B cell (primary cell): ENCODE measurements at regions not wholly inside any gene's neighbourhood (a gene's known extent, or its start where the extent isn't known, plus 50 kb on each side); places are given as distances from the start of the nearest gene placed in this dataset.

Experiments
- ATAC-seq: fragments of 200-7000 bp; cut with Tn5 transposase; one replicate; pipeline ENCODE4 v1.10.0; 2021; ENCODE audit warnings: low read depth, mild to moderate bottlenecking, moderate number of reproducible peaks, moderate library complexity
- CTCF ChIA-PET: fragments of 350-600 bp; sonication (Branson Sonifier 250); formaldehyde crosslinking; loops from one replicate; lab custom pipeline; 2021; ENCODE audit warnings: antibody characterized with exemption, inconsistent platforms; lab: Charles Lee
- POLR2A ChIA-PET: fragments of 350-600 bp; sonication (Branson Sonifier 250); formaldehyde crosslinking; loops from one replicate; lab custom pipeline; 2021; ENCODE audit warnings: antibody characterized with exemption; lab: Charles Lee
- DNase-seq: peaks from one replicate; pipeline ENCODE4 v3.0.0; 2013
- H2AFZ ChIP-seq: 2 replicates; pipeline ENCODE4 v1.6.1; 2012; ENCODE audit warnings: mild to moderate bottlenecking, low read depth, low read length; ENCODE audit not compliant: insufficient read depth, poor library complexity, severe bottlenecking
- H3K27ac ChIP-seq, 2 donors: 1 replicate in 1 of 2; 2 replicates in 1 of 2; pipeline ENCODE4 v1.5.1; 2012 to 2013; ENCODE audit warnings: low read length in 2 of 2, mild to moderate bottlenecking in 2 of 2, moderate library complexity in 1 of 2
- H3K27me3 ChIP-seq, 4 experiments: fragments of 200-600 bp in 1 of 4; sonication (generic) in 1 of 4; replicated peaks in 1 of 4; 1 replicate in 2 of 4; 2 replicates in 2 of 4; pipeline versions ENCODE4 v1.6.1 to v1.7.0; 2013 to 2016; ENCODE audit warnings: low read length in 3 of 4, mild to moderate bottlenecking in 2 of 4, mixed read lengths in 1 of 4, moderate library complexity in 1 of 4; ENCODE audit not compliant: insufficient read depth in 4 of 4, control insufficient read depth in 3 of 4; ENCODE audit errors: control extremely low read depth in 1 of 4
- H3K36me3 ChIP-seq, 2 experiments: replicated peaks in 1 of 2; 1 replicate in 1 of 2; 2 replicates in 1 of 2; pipeline versions ENCODE4 v1.6.1 to v1.7.1; 2013; ENCODE audit warnings: low read length in 1 of 2; ENCODE audit not compliant: insufficient read depth in 2 of 2, control insufficient read depth in 1 of 2; ENCODE audit errors: control extremely low read depth in 1 of 2, extremely low read depth in 1 of 2
- H3K4me1 ChIP-seq, 2 donors: fragments of 200-600 bp in 1 of 2; sonication (generic) in 1 of 2; 1 replicate in 1 of 2; 2 replicates in 1 of 2; pipeline versions ENCODE4 v1.5.1 to v1.6.1; 2013 to 2017; ENCODE audit warnings: low read length in 2 of 2; ENCODE audit not compliant: control insufficient read depth in 2 of 2, insufficient read depth in 2 of 2
- H3K4me2 ChIP-seq: replicated peaks from 2 replicates; pipeline ENCODE3; 2012; ENCODE audit warnings: mild to moderate bottlenecking, low read depth, low read length; ENCODE audit not compliant: poor library complexity, severe bottlenecking
- H3K4me3 ChIP-seq, 5 experiments: fragments of 200-600 bp in 1 of 5; sonication (generic) in 1 of 5; 1 replicate in 3 of 5; 2 replicates in 2 of 5; pipeline versions ENCODE4 v1.5.1 to v1.7.0; 2011 to 2016; ENCODE audit warnings: low read length in 4 of 5, mild to moderate bottlenecking in 4 of 5, low read depth in 2 of 5, control low read depth in 1 of 5, moderate library complexity in 1 of 5; ENCODE audit not compliant: insufficient read depth in 1 of 5; ENCODE audit errors: control extremely low read depth in 1 of 5, extremely low read depth in 1 of 5
- H3K79me2 ChIP-seq: fragments of 200-600 bp; sonication (generic); one replicate; pipeline ENCODE4 v1.6.0; 2016; ENCODE audit warnings: low read length; ENCODE audit not compliant: control insufficient read depth, insufficient read depth
- H3K9ac ChIP-seq: fragments of 200-600 bp; sonication (generic); 2 replicates; pipeline ENCODE4 v1.6.1; 2017; ENCODE audit warnings: mild to moderate bottlenecking, low read length, moderate library complexity
- H3K9me3 ChIP-seq, 3 donors: one replicate each; pipeline versions ENCODE4 v1.6.1 to v1.7.1; 2013; ENCODE audit warnings: low read length in 2 of 3; ENCODE audit not compliant: control insufficient read depth in 2 of 3, insufficient read depth in 1 of 3; ENCODE audit errors: control extremely low read depth in 1 of 3
- H4K20me1 ChIP-seq: 2 replicates; pipeline ENCODE4 v1.6.0; 2012; ENCODE audit warnings: mild to moderate bottlenecking, low read length; ENCODE audit not compliant: insufficient read depth, control insufficient read depth, poor library complexity, severe bottlenecking
- H3K27ac Mint-ChIP-seq: one replicate; pipeline ENCODE4 v1.8.0; 2021; ENCODE audit warnings: mixed read lengths
- H3K27me3 Mint-ChIP-seq: one replicate; pipeline ENCODE4 v1.8.0; 2021; ENCODE audit warnings: mixed read lengths
- H3K4me1 Mint-ChIP-seq: one replicate; pipeline ENCODE4 v1.8.0; 2021; ENCODE audit warnings: mixed read lengths
- H3K4me3 Mint-ChIP-seq: one replicate; pipeline ENCODE4 v1.8.0; 2021; ENCODE audit warnings: mixed read lengths
- H3K9me3 Mint-ChIP-seq: one replicate; pipeline ENCODE4 v1.8.0; 2022; ENCODE audit warnings: mixed read lengths; ENCODE audit not compliant: insufficient read depth
- CTCF ChIP-seq: fragments of 200-600 bp; IDR thresholded peaks from one replicate; pipeline ENCODE4 v1.8.0; 2022; ENCODE audit warnings: antibody characterized with exemption, mild to moderate bottlenecking
- EZH2 ChIP-seq: IDR thresholded peaks from 2 replicates; pipeline ENCODE4 v1.6.1; 2012; ENCODE audit warnings: borderline replicate concordance, low read depth, mild to moderate bottlenecking, moderate library complexity, low read length; ENCODE audit not compliant: insufficient read depth, poor library complexity, severe bottlenecking
- WGBS: methylation state at CpG from one replicate; pipeline ENCODE4 v1.1.5; 2013; ENCODE audit warnings: missing lambda C conversion rate; ENCODE audit not compliant: insufficient coverage; 5-methylcytosine and 5-hydroxymethylcytosine counted together
- intact Hi-C: fragments of 100-400 bp; cut with micrococcal nuclease; formaldehyde crosslinking; loops from one replicate; pipeline ENCODE4 v1.10.0; 2022

- WGBS, result no CpG with 5 or more reads among the region's 1 CpG
- peaks cover 2% of the 10 kb centered on the region for H3K4me1 Mint-ChIP-seq
- no peaks in the 10 kb centered on the region for H3K27me3 Mint-ChIP-seq
- no peaks in the 10 kb centered on the region for H3K79me2 ChIP-seq
- no peaks in the 10 kb centered on the region for H4K20me1 ChIP-seq
- H3K9me3 ChIP-seq, result no peaks in the 10 kb centered on the region
- H3K4me3 ChIP-seq, result no peak overlapping the region
- H3K9ac ChIP-seq, result no peak overlapping the region
- intact Hi-C loops, result no loop called here
- no peaks in the 10 kb centered on the region for H3K4me1 ChIP-seq
- H3K36me3 ChIP-seq, result no peaks in the 10 kb centered on the region
- no peak overlapping the region for H3K27ac Mint-ChIP-seq
- H2AFZ ChIP-seq, result no peak overlapping the region
- DNase-seq (no peak), ATAC-seq (no peak)
- H3K4me3 Mint-ChIP-seq, result no peak overlapping the region
- TF ChIP-seq EZH2 (no peak), CTCF (no peak)
- CTCF ChIA-PET, result no interaction called here
- POLR2A ChIA-PET, result no interaction called here
- no peak overlapping the region for H3K27ac ChIP-seq
- no peak overlapping the region for H3K4me2 ChIP-seq
- no peaks in the 10 kb centered on the region for H3K27me3 ChIP-seq
- peaks cover 4% of the 10 kb centered on the region for H3K9me3 Mint-ChIP-seq
Observed at GRCh38 chr5:111983459-111983858, 226.5 kb upstream of the NREP start.

GRCh38 chr5:111977436-111977829, 220.4 kb upstream of the NREP start:
- ChIA-PET CTCF (no interaction called here), POLR2A (no interaction called here)
- Histone ChIP-seq H2AFZ (no peak overlapping the region), H4K20me1 (no peaks in the 10 kb centered on the region), H3K4me2 (no peak overlapping the region), H3K4me1 (no peaks in the 10 kb centered on the region), H3K79me2 (no peaks in the 10 kb centered on the region), H3K9ac (no peak overlapping the region), H3K36me3 (no peaks in the 10 kb centered on the region), H3K4me3 (no peak overlapping the region), H3K27me3 (no peaks in the 10 kb centered on the region), H3K9me3 (no peaks in the 10 kb centered on the region), H3K27ac (no peak overlapping the region)
- WGBS, result no CpG with 5 or more reads among the region's 2 CpGs
- DNase-seq (no peak), ATAC-seq (no peak)
- H3K27ac Mint-ChIP-seq, result no peak overlapping the region
- H3K27me3 Mint-ChIP-seq, result peaks cover 3% of the 10 kb centered on the region
- H3K4me1 Mint-ChIP-seq, result no peaks in the 10 kb centered on the region
- H3K9me3 Mint-ChIP-seq, result peaks cover 1% of the 10 kb centered on the region
- TF ChIP-seq EZH2 (no peak), CTCF (no peak)
- intact Hi-C loops, result no loop called here
- no peak overlapping the region for H3K4me3 Mint-ChIP-seq
